WTC11 (cell line): ENCODE measurements at regions not wholly inside any gene's neighbourhood (a gene's known extent, or its start where the extent isn't known, plus 50 kb on each side); places are given as distances from the start of the nearest gene placed in this dataset.

Source experiments
- ATAC-seq: fragments of 200-7000 bp; cut with Tn5 transposase; 2 replicates; pipeline ENCODE4 v1.10.0; 2021; ENCODE audit warnings: mild to moderate bottlenecking, moderate library complexity
- CTCF ChIA-PET: fragments of 300-600 bp; sonication (Branson Sonifier 250); formaldehyde crosslinking; loops from one replicate; lab custom pipeline; 2021; ENCODE audit warnings: antibody characterized with exemption; lab: Charles Lee
- POLR2A ChIA-PET: fragments of 350-600 bp; sonication (Branson Sonifier 250); formaldehyde crosslinking; loops from one replicate; lab custom pipeline; 2021; ENCODE audit warnings: antibody characterized with exemption; lab: Charles Lee
- DNase-seq: peaks from one replicate; pipeline ENCODE4 v3.0.0; 2021; ENCODE audit warnings: low spot score
- H3K27ac Mint-ChIP-seq: 2 replicates; pipeline ENCODE4 v1.8.0; 2021; ENCODE audit warnings: mixed read lengths
- H3K27me3 Mint-ChIP-seq: 2 replicates; pipeline ENCODE4 v1.8.0; 2021; ENCODE audit warnings: low read depth, mild to moderate bottlenecking, moderate library complexity, mixed read lengths
- H3K36me3 Mint-ChIP-seq: 2 replicates; pipeline ENCODE4 v1.8.0; 2021; ENCODE audit warnings: mixed read lengths
- H3K4me1 Mint-ChIP-seq: 2 replicates; pipeline ENCODE4 v1.8.0; 2022; ENCODE audit warnings: mixed read lengths
- H3K4me3 Mint-ChIP-seq: 2 replicates; pipeline ENCODE4 v1.8.0; 2021; ENCODE audit warnings: mild to moderate bottlenecking, moderate library complexity, mixed read lengths
- H3K9me3 Mint-ChIP-seq: 2 replicates; pipeline ENCODE4 v1.8.0; 2021; ENCODE audit warnings: mixed read lengths
- ATF2 ChIP-seq: sonication (generic); formaldehyde crosslinking; IDR thresholded peaks from 2 replicates; pipeline ENCODE4 v1.8.1; 2022; ENCODE audit warnings: low read depth, missing genetic modification reagents, borderline replicate concordance
- CTCF ChIP-seq: fragments of 200-600 bp; IDR thresholded peaks from 2 replicates; pipeline ENCODE4 v1.8.0; 2022; ENCODE audit warnings: antibody characterized with exemption
- ESRRA ChIP-seq: sonication (generic); formaldehyde crosslinking; IDR thresholded peaks from 2 replicates; pipeline ENCODE4 v1.8.1; 2022; ENCODE audit warnings: mild to moderate bottlenecking, missing genetic modification reagents, borderline replicate concordance
- FOXK1 ChIP-seq: sonication (generic); formaldehyde crosslinking; IDR thresholded peaks from 2 replicates; pipeline ENCODE4 v1.8.0; 2022; ENCODE audit warnings: mild to moderate bottlenecking, moderate library complexity, missing genetic modification reagents
- IRF2 ChIP-seq: sonication (generic); formaldehyde crosslinking; IDR thresholded peaks from 2 replicates; pipeline ENCODE4 v1.8.0; 2022; ENCODE audit warnings: low read depth, missing genetic modification reagents, borderline replicate concordance
- NFE2L1 ChIP-seq: sonication (generic); formaldehyde crosslinking; IDR thresholded peaks from 2 replicates; pipeline ENCODE4 v1.8.1; 2023; ENCODE audit warnings: missing genetic modification reagents
- OVOL2 ChIP-seq: fragments of 250-450 bp; sonication (Bioruptor Pico); IDR thresholded peaks from 2 replicates; pipeline ENCODE4 v1.9.0; 2021; ENCODE audit warnings: mild to moderate bottlenecking, borderline replicate concordance
- PRDM15 ChIP-seq: sonication (generic); formaldehyde crosslinking; IDR thresholded peaks from 2 replicates; pipeline ENCODE4 v1.8.0; 2022; ENCODE audit warnings: missing genetic modification reagents
- PRRX2 ChIP-seq: fragments of 250-450 bp; sonication (Bioruptor Pico); IDR thresholded peaks from 2 replicates; pipeline ENCODE4 v1.8.0; 2021; ENCODE audit warnings: mild to moderate bottlenecking
- SP1 ChIP-seq: sonication (generic); formaldehyde crosslinking; conservative IDR thresholded peaks from 2 replicates; pipeline ENCODE4 v1.8.1; 2022; ENCODE audit warnings: missing genetic modification reagents
- STAT6 ChIP-seq: sonication (generic); formaldehyde crosslinking; conservative IDR thresholded peaks from 2 replicates; pipeline ENCODE4 v1.8.1; 2023; ENCODE audit warnings: mild to moderate bottlenecking, low read depth, missing genetic modification reagents, moderate library complexity
- TCF7 ChIP-seq: sonication (generic); formaldehyde crosslinking; IDR thresholded peaks from 2 replicates; pipeline ENCODE4 v1.8.0; 2022; ENCODE audit warnings: mild to moderate bottlenecking, low read depth, missing genetic modification reagents, moderate library complexity
- TP53 ChIP-seq: sonication (generic); formaldehyde crosslinking; IDR thresholded peaks from 2 replicates; pipeline ENCODE4 v1.8.1; 2023; ENCODE audit warnings: mild to moderate bottlenecking, missing genetic modification reagents
- ZBTB21 ChIP-seq: sonication (generic); formaldehyde crosslinking; IDR thresholded peaks from 2 replicates; pipeline ENCODE4 v1.8.1; 2023; ENCODE audit warnings: mild to moderate bottlenecking, missing genetic modification reagents, borderline replicate concordance
- ZNF317 ChIP-seq: sonication (generic); formaldehyde crosslinking; IDR thresholded peaks from 2 replicates; pipeline ENCODE4 v1.8.1; 2023; ENCODE audit warnings: low read depth, mild to moderate bottlenecking, moderate library complexity, missing genetic modification reagents, borderline replicate concordance
- ZNF396 ChIP-seq: fragments of 250-450 bp; sonication (Bioruptor Pico); IDR thresholded peaks from 2 replicates; pipeline ENCODE4 v1.8.0; 2021; ENCODE audit warnings: mild to moderate bottlenecking, moderate library complexity, borderline replicate concordance
- TF ChIP-seq, protein P1 (sequence below): sonication (generic); formaldehyde crosslinking; IDR thresholded peaks from 2 replicates; pipeline ENCODE4 v1.8.1; 2022; ENCODE audit warnings: missing genetic modification reagents, borderline replicate concordance
- TF ChIP-seq, protein P2 (sequence below): fragments of 250-450 bp; sonication (Bioruptor Pico); IDR thresholded peaks from 2 replicates; pipeline ENCODE4 v2.1.2; 2022; ENCODE audit warnings: mild to moderate bottlenecking, moderate library complexity

- no peak for TF ChIP-seq IRF2 (CRISPR knock-in tag)
- no peak for TF ChIP-seq NFE2L1 (CRISPR knock-in tag)
- no peak for TF ChIP-seq OVOL2 (CRISPR knock-in tag)
- TF ChIP-seq ZNF317: no peak
- no peak for TF ChIP-seq TP53 (CRISPR knock-in tag)
Measured at GRCh38 chr3:102715030-102715697, 280.3 kb downstream of the ZPLD1 start (continued).

DNA sequence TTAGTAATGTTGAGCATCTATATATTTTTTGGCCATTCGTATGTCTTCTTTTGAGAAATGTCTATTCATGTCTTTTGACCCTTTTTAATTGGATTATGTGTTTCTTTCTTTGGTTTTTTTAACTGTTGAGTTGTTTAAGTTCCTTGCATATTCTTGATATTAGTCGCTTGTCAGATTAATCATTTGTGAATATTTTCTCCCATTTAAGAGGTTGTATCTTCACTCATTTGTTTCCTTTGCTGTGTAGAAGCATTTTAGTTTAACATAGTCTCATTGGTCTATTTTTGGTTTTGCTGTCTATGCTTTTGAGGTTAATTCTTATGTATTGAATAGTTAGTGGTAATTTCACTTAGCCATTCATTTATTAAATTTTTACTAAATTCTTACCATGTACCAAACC is 283.8 kb downstream of the ZPLD1 start:
- no peaks in the 10 kb centered on the region for H3K9me3 Mint-ChIP-seq
- ChIA-PET POLR2A (no interaction called here), CTCF (no interaction called here)

More for the DNA sequence above, 283.8 kb downstream of the ZPLD1 start:
- Mint-ChIP-seq H3K36me3 (no peaks in the 10 kb centered on the region), H3K27me3 (no peaks in the 10 kb centered on the region), H3K4me1 (no peaks in the 10 kb centered on the region), H3K4me3 (no peak overlapping the region), H3K27ac (no peak overlapping the region)
- ATAC-seq (no peak), DNase-seq (no peak)
- TF ChIP-seq FOXK1 (CRISPR knock-in tag) (no peak), CTCF (no peak), PRRX2 (CRISPR knock-in tag) (no peak), ATF2 (no peak), STAT6 (no peak), ZNF396 (CRISPR knock-in tag) (no peak), SP1 (CRISPR knock-in tag) (no peak), ZBTB21 (no peak), TCF7 (no peak), ESRRA (CRISPR knock-in tag) (no peak), PRDM15 (CRISPR knock-in tag) (no peak)
- TF ChIP-seq, protein P1, sequence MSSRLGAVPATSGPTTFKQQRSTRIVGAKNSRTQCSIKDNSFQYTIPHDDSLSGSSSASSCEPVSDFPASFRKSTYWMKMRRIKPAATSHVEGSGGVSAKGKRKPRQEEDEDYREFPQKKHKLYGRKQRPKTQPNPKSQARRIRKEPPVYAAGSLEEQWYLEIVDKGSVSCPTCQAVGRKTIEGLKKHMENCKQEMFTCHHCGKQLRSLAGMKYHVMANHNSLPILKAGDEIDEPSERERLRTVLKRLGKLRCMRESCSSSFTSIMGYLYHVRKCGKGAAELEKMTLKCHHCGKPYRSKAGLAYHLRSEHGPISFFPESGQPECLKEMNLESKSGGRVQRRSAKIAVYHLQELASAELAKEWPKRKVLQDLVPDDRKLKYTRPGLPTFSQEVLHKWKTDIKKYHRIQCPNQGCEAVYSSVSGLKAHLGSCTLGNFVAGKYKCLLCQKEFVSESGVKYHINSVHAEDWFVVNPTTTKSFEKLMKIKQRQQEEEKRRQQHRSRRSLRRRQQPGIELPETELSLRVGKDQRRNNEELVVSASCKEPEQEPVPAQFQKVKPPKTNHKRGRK (CRISPR knock-in tag): no peak
- TF ChIP-seq, protein P2, sequence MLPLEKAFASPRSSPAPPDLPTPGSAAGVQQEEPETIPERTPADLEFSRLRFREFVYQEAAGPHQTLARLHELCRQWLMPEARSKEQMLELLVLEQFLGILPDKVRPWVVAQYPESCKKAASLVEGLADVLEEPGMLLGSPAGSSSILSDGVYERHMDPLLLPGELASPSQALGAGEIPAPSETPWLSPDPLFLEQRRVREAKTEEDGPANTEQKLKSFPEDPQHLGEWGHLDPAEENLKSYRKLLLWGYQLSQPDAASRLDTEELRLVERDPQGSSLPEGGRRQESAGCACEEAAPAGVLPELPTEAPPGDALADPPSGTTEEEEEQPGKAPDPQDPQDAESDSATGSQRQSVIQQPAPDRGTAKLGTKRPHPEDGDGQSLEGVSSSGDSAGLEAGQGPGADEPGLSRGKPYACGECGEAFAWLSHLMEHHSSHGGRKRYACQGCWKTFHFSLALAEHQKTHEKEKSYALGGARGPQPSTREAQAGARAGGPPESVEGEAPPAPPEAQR (CRISPR knock-in tag): no peak
